ENCODE measurements at regions not wholly inside any gene's neighbourhood (a gene's known extent, or its start where the extent isn't known, plus 50 kb on each side); places are given as distances from the start of the nearest gene placed in this dataset.

- intact Hi-C loops (cut with micrococcal nuclease): no loop called here
Measured at GRCh38 chr12:115144425-115144824, 460.4 kb upstream of the TBX3 start.

DNA sequence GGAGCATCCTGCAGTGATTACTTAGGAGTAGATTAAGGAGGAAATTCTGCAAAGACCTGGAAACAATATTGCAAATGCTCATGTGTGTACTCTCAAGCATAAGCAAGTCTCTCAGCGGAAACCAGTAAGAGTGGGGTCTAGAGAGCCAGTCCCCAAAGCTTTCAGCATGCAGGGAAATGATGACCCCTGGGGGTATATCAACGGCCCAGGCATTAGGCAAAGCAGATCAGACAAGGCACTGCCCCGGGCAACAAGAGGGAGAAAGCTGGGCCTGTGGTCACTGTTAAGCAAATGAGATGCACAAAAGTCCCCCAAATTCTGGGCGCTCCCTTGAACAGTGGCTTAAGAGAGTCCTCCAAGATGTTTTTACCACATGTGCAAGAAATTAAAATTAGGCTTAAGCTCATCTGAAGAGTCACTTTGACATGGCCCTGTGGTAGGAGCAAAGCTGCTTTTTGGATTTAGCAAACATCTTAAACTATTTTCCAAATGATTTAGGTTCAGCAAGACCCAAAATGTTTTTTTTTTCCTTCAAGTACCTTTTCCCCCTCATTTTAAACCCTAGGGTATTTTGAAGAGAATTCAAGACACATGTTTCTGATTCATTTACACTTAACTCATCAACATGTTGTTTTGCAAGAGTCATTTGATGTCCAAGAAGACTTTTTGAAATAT, 457.1 kb upstream of the TBX3 start:
- intact Hi-C loops (cut with micrococcal nuclease): no loop called here

DNA sequence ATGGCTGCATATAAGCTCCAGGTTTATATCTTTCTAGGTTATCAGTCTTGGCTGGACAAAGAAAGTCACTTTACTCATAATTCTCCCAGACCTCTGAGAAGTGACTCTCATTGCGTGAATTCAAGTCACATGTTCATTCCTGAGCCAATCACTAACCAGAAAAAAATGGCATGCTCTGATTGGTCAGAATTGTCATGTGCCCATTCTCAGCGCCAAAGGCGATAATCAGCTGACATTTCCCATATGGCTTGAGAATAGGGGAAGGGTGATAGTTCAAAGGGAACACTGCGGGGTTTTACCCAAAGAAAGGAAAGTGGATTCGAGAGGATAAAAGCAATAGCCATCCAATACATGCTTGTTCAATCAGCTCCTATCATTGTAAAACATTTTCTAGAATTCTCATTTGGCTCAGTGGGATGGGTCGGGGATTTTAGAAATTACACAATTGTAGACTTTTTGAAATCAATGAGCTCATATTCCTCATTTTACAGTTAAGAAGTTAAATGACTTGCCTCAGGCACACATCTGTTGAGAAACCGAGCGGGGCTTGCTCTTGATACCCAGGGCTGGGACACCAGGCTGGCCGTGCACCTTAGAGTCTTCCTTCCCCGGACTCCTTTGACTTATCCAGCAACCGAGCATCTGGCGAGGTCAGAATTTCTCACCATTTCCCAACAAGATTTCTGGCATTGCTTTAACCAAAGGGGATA, 454.0 kb upstream of the TBX3 start:
- intact Hi-C loops (cut with micrococcal nuclease): no loop called here

GRCh38 chr12:115135800-115136211, 451.8 kb upstream of the TBX3 start:
- intact Hi-C loops (cut with micrococcal nuclease): no loop called here

DNA sequence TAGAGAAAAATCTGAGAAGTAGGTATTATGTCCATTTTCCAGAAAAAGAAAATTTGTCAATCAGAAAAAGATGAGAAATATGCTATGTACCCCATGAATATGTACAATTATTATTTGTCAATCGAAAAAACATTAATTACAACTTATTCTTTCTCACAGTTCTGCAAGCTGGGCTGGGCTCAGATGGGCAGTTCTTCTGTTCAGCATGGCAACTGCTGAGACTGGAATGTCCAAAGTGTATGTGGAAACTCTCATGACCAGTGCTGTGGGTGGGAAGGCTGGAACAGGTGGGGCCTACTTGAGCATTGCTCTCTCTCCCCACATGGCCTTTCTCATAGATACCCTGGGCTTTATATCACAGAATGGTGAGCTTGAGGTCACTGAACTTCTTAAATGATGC, 450.3 kb upstream of the TBX3 start:
- intact Hi-C loops (cut with micrococcal nuclease): no loop called here

- intact Hi-C loops (cut with micrococcal nuclease): no loop called here
Measured at GRCh38 chr12:115132905-115133304, 448.9 kb upstream of the TBX3 start.

DNA sequence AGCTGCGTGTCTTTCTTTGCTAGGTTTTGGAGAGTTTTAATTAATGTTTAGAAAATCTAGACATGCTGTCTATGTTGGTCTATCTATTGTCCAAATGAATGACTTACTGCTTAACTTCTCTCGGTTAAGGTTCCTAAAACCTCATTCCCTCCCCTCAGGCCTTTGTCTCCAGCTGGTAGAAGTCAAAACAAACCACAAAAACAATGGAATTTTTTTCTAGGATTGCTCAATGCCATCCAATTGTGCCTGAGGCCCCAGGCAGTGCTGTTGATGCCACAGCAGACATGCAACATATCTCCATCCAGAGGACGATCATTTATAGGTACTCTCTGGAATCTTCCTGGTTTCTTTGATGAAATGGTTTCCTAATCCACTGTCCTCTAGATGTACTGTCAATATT, 448.2 kb upstream of the TBX3 start:
- intact Hi-C loops (cut with micrococcal nuclease): no loop called here

DNA sequence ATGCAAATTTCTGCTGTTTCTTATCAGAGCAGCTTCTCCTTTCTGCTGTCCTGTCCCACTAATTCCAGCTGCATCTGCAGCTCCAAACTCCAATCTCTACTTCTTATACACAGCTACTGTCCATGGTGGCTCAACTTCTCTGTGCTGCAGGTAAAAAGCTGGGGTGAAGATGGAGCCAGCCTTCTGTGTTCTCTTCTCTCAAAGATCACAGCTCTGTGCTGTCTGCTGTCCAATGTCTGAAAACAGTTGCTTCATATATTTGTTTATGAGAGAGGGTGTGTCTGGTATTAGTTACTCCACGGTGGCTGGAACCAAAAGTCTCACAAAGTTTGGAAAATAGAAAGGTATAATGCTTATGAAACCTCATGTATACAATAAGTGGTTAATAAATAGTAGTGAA, 445.8 kb upstream of the TBX3 start:
- intact Hi-C loops (cut with micrococcal nuclease): no loop called here

- intact Hi-C loops (cut with micrococcal nuclease): no loop called here
Measured at GRCh38 chr12:115121053-115121452, 437.1 kb upstream of the TBX3 start.

- intact Hi-C loops (cut with micrococcal nuclease): no loop called here
Measured at GRCh38 chr12:115118177-115118724, 434.3 kb upstream of the TBX3 start.

DNA sequence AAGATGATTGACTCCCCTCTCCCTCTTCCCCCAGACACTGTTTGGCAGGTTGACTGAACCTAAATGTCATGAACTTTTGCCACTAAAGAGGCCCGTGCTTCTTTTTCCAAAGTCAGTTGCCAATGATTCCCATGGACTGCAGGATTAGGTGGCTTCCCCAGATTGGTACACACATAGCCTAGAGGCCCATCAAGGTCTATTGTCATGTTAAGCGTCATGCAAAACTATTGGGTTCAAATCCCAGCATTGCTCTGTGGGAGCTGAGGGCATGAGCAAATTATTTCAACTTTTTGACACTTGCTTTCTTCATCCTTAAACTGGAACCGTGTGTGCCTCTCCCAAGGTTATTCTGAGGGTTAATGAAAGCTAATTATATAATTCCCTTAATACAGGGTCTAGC, 430.2 kb upstream of the TBX3 start:
- intact Hi-C loops (cut with micrococcal nuclease): no loop called here

GRCh38 chr12:115109863-115110262, 425.9 kb upstream of the TBX3 start:
- intact Hi-C loops (cut with micrococcal nuclease): no loop called here

DNA sequence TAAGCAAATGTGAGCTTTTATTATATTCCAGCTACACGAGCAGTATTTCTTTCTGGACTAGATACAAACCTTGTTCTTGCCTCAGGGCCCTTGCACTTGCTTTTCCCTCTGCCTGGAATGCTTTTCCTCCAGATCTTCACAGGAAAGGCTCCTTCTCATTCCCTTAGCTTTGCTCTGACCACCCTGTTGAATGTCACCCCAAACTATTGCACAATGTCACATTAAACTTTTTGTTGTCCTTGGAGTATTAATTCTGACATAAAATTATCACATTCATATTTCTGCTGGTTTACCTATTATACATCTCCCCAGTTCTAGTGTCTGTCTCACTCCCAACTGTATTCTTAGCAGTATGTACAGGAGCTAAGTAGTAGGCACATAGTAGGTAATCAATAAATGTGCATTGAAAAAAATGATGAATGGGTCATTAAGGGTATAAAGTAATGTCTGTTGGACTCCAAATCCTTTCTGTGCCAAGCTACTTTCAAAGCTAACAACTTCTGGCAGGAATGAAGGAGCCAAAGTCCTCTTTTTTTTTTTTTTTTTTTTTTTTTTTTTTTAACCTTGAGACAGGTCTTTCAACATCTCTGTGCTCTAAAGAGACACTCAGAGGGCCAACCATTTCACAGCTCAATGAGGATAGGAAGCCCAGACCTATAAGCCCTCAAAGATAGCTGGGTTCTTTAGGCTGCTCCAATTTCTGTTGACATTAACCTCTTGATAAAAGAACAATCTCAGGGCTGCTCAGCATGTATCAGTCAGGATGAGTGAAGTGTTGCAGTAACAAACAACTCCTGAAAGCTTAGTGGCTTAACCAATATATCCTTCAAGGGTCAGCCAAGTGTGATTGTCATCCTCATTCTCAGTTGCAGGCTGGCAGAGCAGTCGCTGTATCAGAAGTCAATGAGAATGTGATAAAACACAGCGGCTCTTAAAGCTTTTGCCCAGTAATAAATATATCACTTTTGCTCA, 424.4 kb upstream of the TBX3 start:
- intact Hi-C loops (cut with micrococcal nuclease): no loop called here

- intact Hi-C loops (cut with micrococcal nuclease): no loop called here
Measured at GRCh38 chr12:115103884-115104883, 420.2 kb upstream of the TBX3 start.

DNA sequence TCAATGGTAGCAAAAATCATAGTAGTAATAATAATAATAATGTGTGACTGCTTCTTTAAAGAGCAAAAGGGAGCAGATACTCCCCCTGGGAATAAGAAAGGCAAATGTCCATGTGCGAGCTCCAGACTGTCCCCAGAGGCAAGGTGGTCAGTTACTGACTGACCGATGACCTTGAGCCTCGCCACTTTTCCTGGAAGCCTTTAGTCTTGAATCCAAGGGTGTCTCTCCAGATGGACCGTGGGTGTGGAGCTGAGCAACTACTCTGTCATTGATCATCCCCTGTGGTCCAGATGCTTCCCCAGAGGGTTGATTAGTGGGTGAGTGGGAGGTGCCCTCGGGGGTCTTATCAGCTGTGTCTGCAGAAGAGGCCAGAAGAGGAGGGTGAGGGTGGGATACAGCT, 418.5 kb upstream of the TBX3 start:
- intact Hi-C loops (cut with micrococcal nuclease): no loop called here

DNA sequence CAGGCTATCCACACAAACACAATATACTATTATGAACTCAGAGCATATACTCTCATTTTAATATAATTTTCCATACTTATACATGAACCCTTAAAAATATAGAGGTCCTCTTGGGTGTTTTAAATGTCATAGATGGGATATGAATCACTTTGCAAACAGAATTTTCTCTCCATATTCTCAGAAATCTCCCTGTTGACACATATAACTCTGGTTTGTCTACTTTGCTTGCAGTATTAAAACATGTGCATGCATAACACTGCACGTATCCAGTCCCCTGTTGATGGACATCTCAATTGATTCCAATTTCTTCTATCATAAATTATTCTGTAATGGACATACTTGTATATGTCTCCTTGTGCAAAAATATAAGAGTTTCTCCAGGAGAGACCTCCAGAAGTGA, 417.5 kb upstream of the TBX3 start:
- intact Hi-C loops (cut with micrococcal nuclease): no loop called here

- intact Hi-C loops (cut with micrococcal nuclease): no loop called here
Measured at GRCh38 chr12:115097416-115097815, 413.4 kb upstream of the TBX3 start.

DNA sequence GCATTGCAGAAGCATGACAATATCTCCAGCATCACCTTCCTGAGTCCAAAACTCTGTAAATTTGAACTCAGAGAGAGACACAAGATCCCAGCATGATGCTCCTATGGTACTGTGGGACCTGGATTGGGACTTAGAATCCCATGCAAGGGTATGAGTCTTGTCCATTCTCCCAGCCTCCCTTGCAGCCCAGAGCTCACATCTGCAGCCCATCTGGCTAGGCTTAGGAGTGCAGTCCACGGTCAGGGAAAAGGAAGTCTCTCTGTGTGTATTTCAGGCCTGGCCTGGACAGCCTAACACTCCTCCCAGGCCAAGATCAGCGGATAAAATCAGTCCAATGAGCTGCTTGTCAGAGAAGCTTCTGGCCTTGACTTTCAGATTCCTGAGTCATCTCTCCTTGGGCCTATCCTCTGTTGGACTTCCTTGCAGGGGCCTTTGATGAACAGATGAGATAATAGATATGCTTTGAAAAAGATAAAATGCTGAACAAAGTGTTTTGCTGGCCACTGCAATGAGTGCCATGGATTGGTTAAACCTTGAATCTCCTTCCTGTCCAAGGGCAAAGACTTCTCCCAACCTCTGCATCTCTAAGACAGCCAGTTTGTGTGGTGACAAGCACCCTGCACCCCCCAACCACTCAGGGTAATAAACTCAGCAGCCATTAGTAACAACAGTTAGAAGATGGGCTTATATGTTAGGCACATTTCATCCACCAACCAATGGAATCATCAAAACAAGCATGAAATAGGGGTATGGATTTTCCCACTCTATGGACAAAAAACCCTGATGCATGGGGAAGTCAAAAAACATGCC, 412.8 kb upstream of the TBX3 start:
- intact Hi-C loops (cut with micrococcal nuclease): no loop called here

DNA sequence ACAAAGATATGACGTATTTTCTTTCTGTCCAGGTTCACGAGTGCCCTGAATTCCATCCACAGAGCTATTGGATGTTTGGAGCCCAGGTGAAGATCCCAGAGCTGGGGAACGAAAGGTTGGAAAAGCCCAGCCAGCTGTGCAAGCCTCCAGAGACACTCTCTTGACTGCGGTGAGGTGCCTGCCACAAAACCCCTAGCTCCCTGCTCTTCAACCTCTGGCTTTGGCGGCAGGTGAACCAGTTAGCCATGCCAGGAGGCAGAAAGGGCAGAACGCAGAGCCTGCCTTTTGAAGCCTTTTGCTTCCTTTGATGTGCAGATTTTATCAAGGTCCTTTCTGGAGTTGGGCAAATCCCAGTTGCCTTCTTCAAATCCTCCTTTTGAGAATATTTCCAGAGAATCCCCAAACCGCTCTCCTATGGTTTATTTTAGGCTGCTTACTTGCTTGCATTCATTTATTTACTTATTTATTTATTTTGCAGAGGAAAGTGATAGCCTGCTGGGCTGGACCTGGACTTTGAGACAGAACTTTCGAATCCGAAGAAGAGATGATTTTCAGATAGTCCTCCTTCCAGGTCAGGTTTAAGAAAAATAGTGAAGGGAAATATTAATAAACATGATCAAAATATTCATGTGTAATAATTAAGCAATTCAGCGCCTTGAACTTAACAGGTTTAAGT, 411.2 kb upstream of the TBX3 start:
- intact Hi-C loops (cut with micrococcal nuclease): no loop called here

All from T-helper 1 cell treated with Interleukin-12 subunit alpha and Interleukin-12 subunit beta and Interleukin-4 antibody, amounts not matched to agents 30 ng/mL and 1 ng/mL, for 36 hours (primary cell).